Neural progenitor cell (in vitro differentiated cells): ENCODE measurements at regions not wholly inside any gene's neighbourhood (a gene's known extent, or its start where the extent isn't known, plus 50 kb on each side); places are given as distances from the start of the nearest gene placed in this dataset.
"Not testable (repeated sequence)": the region's sequence is repeated elsewhere in the genome, so short reads cannot be mapped to it uniquely, and the experiment has no call there.

Source experiments
- DNase-seq: peaks from one replicate; pipeline ENCODE4 v3.0.0-alpha.2; 2016; ENCODE audit warnings: low spot score
- H2AFZ ChIP-seq: fragments of 200-600 bp; sonication (generic); replicated peaks from 2 replicates; pipeline ENCODE4 v1.6.1; 2016; ENCODE audit warnings: antibody characterized with exemption
- H3F3A ChIP-seq: fragments of 200-600 bp; sonication (generic); 2 replicates; pipeline ENCODE4 v1.6.1; 2016; ENCODE audit warnings: antibody characterized with exemption, low read depth
- H3K27ac ChIP-seq: fragments of 200-600 bp; sonication (generic); 2 replicates; pipeline ENCODE4 v1.5.1; 2016; ENCODE audit warnings: mild to moderate bottlenecking
- H3K27me3 ChIP-seq: fragments of 200-600 bp; sonication (generic); 2 replicates; pipeline ENCODE4 v1.6.1; 2016; ENCODE audit warnings: mild to moderate bottlenecking, moderate library complexity
- H3K36me3 ChIP-seq: fragments of 200-600 bp; sonication (generic); 2 replicates; pipeline ENCODE4 v1.5.1; 2016
- H3K4me1 ChIP-seq: fragments of 200-600 bp; sonication (generic); 2 replicates; pipeline ENCODE4 v1.6.1; 2016; ENCODE audit warnings: mixed run types
- H3K4me2 ChIP-seq: fragments of 200-600 bp; sonication (generic); 2 replicates; pipeline ENCODE4 v1.6.1; 2016
- H3K4me3 ChIP-seq: fragments of 200-600 bp; sonication (generic); 2 replicates; pipeline ENCODE4 v1.5.1; 2016
- H3K79me2 ChIP-seq: fragments of 200-600 bp; sonication (generic); 2 replicates; pipeline ENCODE4 v1.6.1; 2016; ENCODE audit warnings: low read depth
- H3K9ac ChIP-seq: fragments of 200-600 bp; sonication (generic); 2 replicates; pipeline ENCODE4 v1.6.1; 2016
- H3K9me3 ChIP-seq: fragments of 200-600 bp; sonication (generic); 2 replicates; pipeline ENCODE4 v1.5.1; 2016; ENCODE audit warnings: low read depth
- H4K20me1 ChIP-seq: fragments of 200-600 bp; sonication (generic); 2 replicates; pipeline ENCODE4 v1.6.1; 2016; ENCODE audit warnings: low read depth
- H3K27ac Mint-ChIP-seq: 3 replicates; pipeline ENCODE4 v1.8.0; 2021; ENCODE audit warnings: mixed read lengths
- H3K27me3 Mint-ChIP-seq: 2 replicates; pipeline ENCODE4 v1.8.0; 2022; ENCODE audit warnings: low read depth, mild to moderate bottlenecking, inconsistent platforms, moderate library complexity, mixed read lengths; ENCODE audit not compliant: insufficient read depth
- H3K36me3 Mint-ChIP-seq: 3 replicates; pipeline ENCODE4 v1.8.0; 2021; ENCODE audit warnings: mixed read lengths
- H3K4me1 Mint-ChIP-seq: 3 replicates; pipeline ENCODE4 v1.8.0; 2021; ENCODE audit warnings: mixed read lengths
- H3K4me3 Mint-ChIP-seq: 3 replicates; pipeline ENCODE4 v1.8.0; 2021; ENCODE audit warnings: mild to moderate bottlenecking, moderate library complexity, mixed read lengths
- H3K9me3 Mint-ChIP-seq: 3 replicates; pipeline ENCODE4 v1.8.0; 2020; ENCODE audit warnings: mixed read lengths
- CTCF ChIP-seq: fragments of 200-600 bp; sonication (generic); IDR thresholded peaks from 2 replicates; pipeline ENCODE4 v1.5.1; 2017; ENCODE audit warnings: antibody characterized with exemption, mild to moderate bottlenecking
- EZH2 ChIP-seq: fragments of 200-600 bp; sonication (generic); IDR thresholded peaks from 2 replicates; pipeline ENCODE4 v1.6.1; 2017; ENCODE audit warnings: antibody characterized with exemption, mild to moderate bottlenecking, moderate library complexity
- EZH2phosphoT487 ChIP-seq: fragments of 200-600 bp; sonication (generic); IDR thresholded peaks from 2 replicates; pipeline ENCODE4 v1.6.1; 2017; ENCODE audit warnings: antibody characterized with exemption

- Histone ChIP-seq H3K4me1 (no peaks in the 10 kb centered on the region), H3K36me3 (no peaks in the 10 kb centered on the region), H4K20me1 (no peaks in the 10 kb centered on the region), H3K79me2 (no peaks in the 10 kb centered on the region), H2AFZ (no peak overlapping the region), H3F3A (no peaks in the 10 kb centered on the region), H3K27me3 (peaks cover 30% of the 10 kb centered on the region), H3K9me3 (no peaks in the 10 kb centered on the region), H3K27ac (no peak overlapping the region), H3K9ac (no peak overlapping the region), H3K4me2 (no peak overlapping the region), H3K4me3 (no peak overlapping the region)
- DNase-seq, result no peak
- peaks cover 3% of the 10 kb centered on the region for H3K4me1 Mint-ChIP-seq
- H3K4me3 Mint-ChIP-seq, result no peak overlapping the region
- TF ChIP-seq EZH2, result no peak
- H3K9me3 Mint-ChIP-seq, result peaks cover 3% of the 10 kb centered on the region
- peaks cover 8% of the 10 kb centered on the region for H3K27me3 Mint-ChIP-seq
- no peak overlapping the region for H3K27ac Mint-ChIP-seq
- H3K36me3 Mint-ChIP-seq, result peaks cover 2% of the 10 kb centered on the region
Observed at GRCh38 chr13:33355201-33355895, 69.8 kb upstream of the STARD13 start.

GRCh38 chr13:33358076-33358475, 72.5 kb upstream of the STARD13 start:
- H3K27ac ChIP-seq, H3K9ac ChIP-seq, H3K4me3 ChIP-seq, H2AFZ ChIP-seq, H3K4me1 Mint-ChIP-seq, DNase-seq, H3K79me2 ChIP-seq, H3K27ac Mint-ChIP-seq, H3K36me3 ChIP-seq, H3K9me3 ChIP-seq, H3K27me3 ChIP-seq, H4K20me1 ChIP-seq, H3K36me3 Mint-ChIP-seq, H3F3A ChIP-seq, H3K9me3 Mint-ChIP-seq, H3K4me2 ChIP-seq, H3K4me1 ChIP-seq, H3K27me3 Mint-ChIP-seq, H3K4me3 Mint-ChIP-seq: not testable (repeated sequence)

GRCh38 chr13:33362986-33363727, 77.6 kb upstream of the STARD13 start:
- DNase-seq, result no peak
- Histone ChIP-seq H3K9ac (no peak overlapping the region), H3F3A (no peaks in the 10 kb centered on the region), H3K79me2 (no peaks in the 10 kb centered on the region), H3K4me2 (no peak overlapping the region), H3K4me1 (no peaks in the 10 kb centered on the region), H3K36me3 (no peaks in the 10 kb centered on the region), H3K27ac (no peak overlapping the region), H4K20me1 (no peaks in the 10 kb centered on the region), H3K9me3 (no peaks in the 10 kb centered on the region), H3K27me3 (no peaks in the 10 kb centered on the region), H2AFZ (no peak overlapping the region), H3K4me3 (no peak overlapping the region)
- H3K9me3 Mint-ChIP-seq, result peaks cover 10% of the 10 kb centered on the region
- peaks cover 8% of the 10 kb centered on the region for H3K27me3 Mint-ChIP-seq
- TF ChIP-seq EZH2, result no peak
- TF ChIP-seq CTCF, result no peak
- TF ChIP-seq EZH2phosphoT487, result no peak
- no peak overlapping the region for H3K27ac Mint-ChIP-seq
- H3K36me3 Mint-ChIP-seq, result no peaks in the 10 kb centered on the region
- no peaks in the 10 kb centered on the region for H3K4me1 Mint-ChIP-seq
- H3K4me3 Mint-ChIP-seq, result no peak overlapping the region

- H3F3A ChIP-seq, result no peaks in the 10 kb centered on the region
- H3K4me3 Mint-ChIP-seq, result no peak overlapping the region
- no peaks in the 10 kb centered on the region for H3K36me3 Mint-ChIP-seq
- H3K27ac Mint-ChIP-seq, result no peak overlapping the region
- H3K27ac ChIP-seq, result no peak overlapping the region
- H3K79me2 ChIP-seq, result no peaks in the 10 kb centered on the region
- no peak overlapping the region for H3K4me2 ChIP-seq
- peaks cover 8% of the 10 kb centered on the region for H3K9me3 Mint-ChIP-seq
- no peak overlapping the region for H3K9ac ChIP-seq
- no peaks in the 10 kb centered on the region for H3K27me3 ChIP-seq
- H3K27me3 Mint-ChIP-seq, result peaks cover 5% of the 10 kb centered on the region
- no peaks in the 10 kb centered on the region for H3K4me1 Mint-ChIP-seq
- H3K4me1 ChIP-seq, result no peaks in the 10 kb centered on the region
- no peaks in the 10 kb centered on the region for H3K9me3 ChIP-seq
- no peak overlapping the region for H3K4me3 ChIP-seq
- TF ChIP-seq CTCF, result no peak
- TF ChIP-seq EZH2phosphoT487, result no peak
- no peak for TF ChIP-seq EZH2
- DNase-seq, result no peak
- no peaks in the 10 kb centered on the region for H3K36me3 ChIP-seq
- H4K20me1 ChIP-seq, result no peaks in the 10 kb centered on the region
- no peak overlapping the region for H2AFZ ChIP-seq
Observed at GRCh38 chr13:33364192-33364591, 78.6 kb upstream of the STARD13 start.
